ENCODE measurements at regions not wholly inside any gene's neighbourhood (a gene's known extent, or its start where the extent isn't known, plus 50 kb on each side); places are given as distances from the start of the nearest gene placed in this dataset.
A peak's percentile ranks its signal among the peaks of the same experiment; 100 is the strongest.

- ATAC-seq (ENCODE audit: insufficient read depth, low FRiP score) (no peak), DNase-seq (no peak)
- H3K9me3 ChIP-seq (ENCODE audit: control insufficient read depth in 4 of 4, insufficient read depth in 3 of 4, low read length in 3 of 4) = no peaks in the 10 kb centered on the region
- no peaks in the 10 kb centered on the region for H3K36me3 ChIP-seq (ENCODE audit: control insufficient read depth in 4 of 4, insufficient read depth in 4 of 4, low read length in 4 of 4)
- H3K27me3 ChIP-seq (ENCODE audit: control insufficient read depth in 3 of 3, insufficient read depth in 3 of 3, low read length in 2 of 3) = no peaks in the 10 kb centered on the region
- no peak overlapping the region for H3K9ac ChIP-seq (ENCODE audit: insufficient read depth in 1 of 2, low read length in 2 of 2)
- no peaks in the 10 kb centered on the region for H3K4me1 ChIP-seq (ENCODE audit: control insufficient read depth in 5 of 5, insufficient read depth in 5 of 5, low read length in 5 of 5)
- H3K27ac ChIP-seq (ENCODE audit: low read depth in 1 of 2, low read length in 1 of 2) = no peak overlapping the region
- TF ChIP-seq, protein P1, sequence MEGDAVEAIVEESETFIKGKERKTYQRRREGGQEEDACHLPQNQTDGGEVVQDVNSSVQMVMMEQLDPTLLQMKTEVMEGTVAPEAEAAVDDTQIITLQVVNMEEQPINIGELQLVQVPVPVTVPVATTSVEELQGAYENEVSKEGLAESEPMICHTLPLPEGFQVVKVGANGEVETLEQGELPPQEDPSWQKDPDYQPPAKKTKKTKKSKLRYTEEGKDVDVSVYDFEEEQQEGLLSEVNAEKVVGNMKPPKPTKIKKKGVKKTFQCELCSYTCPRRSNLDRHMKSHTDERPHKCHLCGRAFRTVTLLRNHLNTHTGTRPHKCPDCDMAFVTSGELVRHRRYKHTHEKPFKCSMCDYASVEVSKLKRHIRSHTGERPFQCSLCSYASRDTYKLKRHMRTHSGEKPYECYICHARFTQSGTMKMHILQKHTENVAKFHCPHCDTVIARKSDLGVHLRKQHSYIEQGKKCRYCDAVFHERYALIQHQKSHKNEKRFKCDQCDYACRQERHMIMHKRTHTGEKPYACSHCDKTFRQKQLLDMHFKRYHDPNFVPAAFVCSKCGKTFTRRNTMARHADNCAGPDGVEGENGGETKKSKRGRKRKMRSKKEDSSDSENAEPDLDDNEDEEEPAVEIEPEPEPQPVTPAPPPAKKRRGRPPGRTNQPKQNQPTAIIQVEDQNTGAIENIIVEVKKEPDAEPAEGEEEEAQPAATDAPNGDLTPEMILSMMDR (IDR thresholded peaks at IDR 0.05; ENCODE audit: control extremely low read depth, extremely low read depth) = no peak
- no peak overlapping the region for H3K4me3 ChIP-seq
Observed at GRCh38 chr5:24353611-24354010, 291.2 kb downstream of the CDH10 start.

DNA sequence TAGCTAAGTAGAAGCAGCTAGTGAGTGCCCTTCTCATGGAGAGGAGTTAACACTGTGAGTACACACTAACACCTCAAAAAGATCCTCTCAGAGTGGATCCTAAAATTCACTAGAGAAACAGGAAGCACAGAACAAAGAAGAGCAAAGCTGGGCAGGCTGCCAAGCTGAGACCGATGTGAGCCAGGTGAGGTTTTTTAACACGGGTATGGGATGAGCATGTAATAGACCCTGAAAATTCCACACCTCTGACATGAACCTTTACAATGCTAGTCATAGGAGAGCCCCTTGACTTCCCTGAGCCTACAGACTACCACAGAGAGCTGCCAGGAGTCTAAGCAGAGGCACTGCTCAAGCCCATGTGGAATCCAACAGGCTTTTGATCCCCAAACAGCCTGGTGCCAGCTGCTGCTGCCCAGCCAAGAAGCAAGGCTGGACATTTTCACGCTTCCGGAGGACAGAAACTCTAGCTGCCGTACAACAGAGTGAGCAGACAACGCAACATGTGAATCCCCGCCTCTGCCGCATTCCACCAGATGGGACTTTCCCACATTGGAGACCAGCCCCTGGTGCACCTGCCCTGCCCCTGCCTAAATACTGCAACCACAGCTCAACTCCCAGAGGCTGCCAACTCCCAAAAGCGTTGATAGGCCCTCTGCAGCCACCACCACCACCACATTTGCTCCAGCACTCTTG, 280.8 kb downstream of the CDH10 start:
- WGBS, 2 donors = 81 to 82% methylated on average over 9 of the region's 9 CpGs
- Histone ChIP-seq H3K9ac (ENCODE audit: insufficient read depth in 1 of 2, low read length in 2 of 2) (no peak overlapping the region), H3K4me1 (ENCODE audit: control insufficient read depth in 5 of 5, insufficient read depth in 5 of 5, low read length in 5 of 5) (no peaks in the 10 kb centered on the region), H3K27me3 (ENCODE audit: control insufficient read depth in 3 of 3, insufficient read depth in 3 of 3, low read length in 2 of 3) (no peaks in the 10 kb centered on the region), H3K27ac (ENCODE audit: low read depth in 1 of 2, low read length in 1 of 2) (no peak overlapping the region), H3K4me3 (peak overlapping the region; percentile 13), H3K9me3 (ENCODE audit: control insufficient read depth in 4 of 4, insufficient read depth in 3 of 4, low read length in 3 of 4) (peaks cover 0 to 4% (median 0%) of the 10 kb centered on the region in 4 donors), H3K36me3 (ENCODE audit: control insufficient read depth in 4 of 4, insufficient read depth in 4 of 4, low read length in 4 of 4) (no peaks in the 10 kb centered on the region)
- TF ChIP-seq, protein P1 (IDR thresholded peaks at IDR 0.05; ENCODE audit: control extremely low read depth, extremely low read depth) = no peak
- ATAC-seq (ENCODE audit: insufficient read depth, low FRiP score) (no peak), DNase-seq (no peak)

DNA sequence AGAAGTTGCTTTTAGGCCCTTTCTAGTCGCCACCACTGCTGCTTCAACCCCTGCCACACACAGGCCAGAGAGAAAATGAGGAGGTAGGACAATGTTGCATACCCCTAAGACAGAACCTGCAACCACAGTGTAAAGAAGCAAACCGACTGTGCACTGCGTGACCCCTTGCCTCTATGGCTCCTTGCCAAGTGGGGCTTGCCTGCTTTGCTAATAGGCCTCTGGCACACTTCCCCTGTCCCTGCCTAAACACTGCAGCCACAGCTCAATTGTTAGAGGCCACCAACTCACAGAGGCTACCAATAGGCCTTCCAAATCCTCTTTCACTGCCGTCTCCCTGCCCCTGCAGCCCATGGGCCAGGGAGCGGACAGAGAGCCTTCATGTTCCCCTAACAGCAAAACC, 280.1 kb downstream of the CDH10 start:
- no peak overlapping the region for H3K27ac ChIP-seq (ENCODE audit: low read depth in 1 of 2, low read length in 1 of 2)
- H3K9ac ChIP-seq (ENCODE audit: insufficient read depth in 1 of 2, low read length in 2 of 2) = no peak overlapping the region
- TF ChIP-seq, protein P1 (IDR thresholded peaks at IDR 0.05; ENCODE audit: control extremely low read depth, extremely low read depth) = no peak
- DNase-seq (peak; percentile 12 to 42 (median 29)), ATAC-seq (ENCODE audit: insufficient read depth, low FRiP score) (no peak)
- WGBS, 2 donors = 87 to 89% methylated on average over 5 of the region's 5 CpGs
- no peak overlapping the region for H3K4me3 ChIP-seq
- H3K36me3 ChIP-seq (ENCODE audit: control insufficient read depth in 4 of 4, insufficient read depth in 4 of 4, low read length in 4 of 4) = no peaks in the 10 kb centered on the region
- peaks cover 0 to 4% (median 0%) of the 10 kb centered on the region in 4 donors for H3K9me3 ChIP-seq (ENCODE audit: control insufficient read depth in 4 of 4, insufficient read depth in 3 of 4, low read length in 3 of 4)
- H3K27me3 ChIP-seq (ENCODE audit: control insufficient read depth in 3 of 3, insufficient read depth in 3 of 3, low read length in 2 of 3) = no peaks in the 10 kb centered on the region
- no peaks in the 10 kb centered on the region for H3K4me1 ChIP-seq (ENCODE audit: control insufficient read depth in 5 of 5, insufficient read depth in 5 of 5, low read length in 5 of 5)

DNA sequence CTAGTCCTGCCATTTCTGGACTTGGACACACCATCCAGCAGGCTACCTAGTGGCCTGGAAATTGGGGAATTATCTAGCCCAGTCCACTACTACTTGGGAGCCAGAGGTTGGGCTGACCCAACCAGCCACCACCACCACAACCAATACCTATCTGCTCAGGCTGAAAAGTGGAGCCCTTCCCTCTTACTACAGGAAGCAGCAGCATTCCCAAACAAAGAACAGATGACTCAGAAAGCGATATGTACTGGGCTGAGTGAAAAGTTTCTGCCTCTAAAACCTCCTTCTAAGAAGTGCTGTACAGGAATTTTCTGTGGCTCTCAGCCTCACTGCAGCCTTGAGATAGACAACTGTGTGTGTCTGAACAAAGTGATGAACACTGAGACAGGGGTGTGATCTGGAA, 279.4 kb downstream of the CDH10 start:
- Histone ChIP-seq H3K36me3 (ENCODE audit: control insufficient read depth in 4 of 4, insufficient read depth in 4 of 4, low read length in 4 of 4) (no peaks in the 10 kb centered on the region), H3K9me3 (ENCODE audit: control insufficient read depth in 4 of 4, insufficient read depth in 3 of 4, low read length in 3 of 4) (peaks cover 0 to 4% (median 0%) of the 10 kb centered on the region in 4 donors), H3K4me3 (no peak overlapping the region), H3K27me3 (ENCODE audit: control insufficient read depth in 3 of 3, insufficient read depth in 3 of 3, low read length in 2 of 3) (no peaks in the 10 kb centered on the region), H3K27ac (ENCODE audit: low read depth in 1 of 2, low read length in 1 of 2) (no peak overlapping the region), H3K9ac (ENCODE audit: insufficient read depth in 1 of 2, low read length in 2 of 2) (no peak overlapping the region), H3K4me1 (ENCODE audit: control insufficient read depth in 5 of 5, insufficient read depth in 5 of 5, low read length in 5 of 5) (no peaks in the 10 kb centered on the region)
- no peak for DNase-seq
- ATAC-seq (ENCODE audit: insufficient read depth, low FRiP score) = no peak
- WGBS, 2 donors = 83 to 86% methylated on average over 1 of the region's 1 CpG
- TF ChIP-seq, protein P1 (IDR thresholded peaks at IDR 0.05; ENCODE audit: control extremely low read depth, extremely low read depth) = no peak
